Astrocyte (in vitro differentiated cells and primary cell): ENCODE measurements at regions not wholly inside any gene's neighbourhood (a gene's known extent, or its start where the extent isn't known, plus 50 kb on each side); places are given as distances from the start of the nearest gene placed in this dataset.

Source experiments
- DNase-seq: peaks from one replicate; pipeline ENCODE4 v3.0.0-alpha.2; 2010; ENCODE audit warnings: low read depth
- FAIRE-seq: peaks from 2 replicates; lab custom pipeline; 2011; peaks lifted over from hg19 to GRCh38; lab: Jason Lieb, UNC
- H2AFZ ChIP-seq: 2 replicates; pipeline ENCODE4 v1.6.0; 2012; ENCODE audit warnings: low read depth, low read length, inconsistent platforms
- H3K27ac ChIP-seq: 2 replicates; pipeline ENCODE4 v1.5.1; 2011; ENCODE audit warnings: low read depth, low read length, inconsistent platforms
- H3K27me3 ChIP-seq: 2 replicates; pipeline ENCODE4 v1.6.0; 2011; ENCODE audit warnings: low read length, inconsistent platforms; ENCODE audit not compliant: insufficient read depth
- H3K36me3 ChIP-seq: 2 replicates; pipeline ENCODE4 v1.5.1; 2011; ENCODE audit warnings: low read length, inconsistent platforms; ENCODE audit not compliant: insufficient read depth
- H3K4me1 ChIP-seq: 2 replicates; pipeline ENCODE4 v1.5.1; 2011; ENCODE audit warnings: low read length, inconsistent platforms; ENCODE audit not compliant: insufficient read depth
- H3K4me2 ChIP-seq: 2 replicates; pipeline ENCODE4 v1.6.0; 2012; ENCODE audit warnings: low read length, inconsistent platforms
- H3K4me3 ChIP-seq: 2 replicates; pipeline ENCODE4 v1.5.1; 2011; ENCODE audit warnings: low read depth, mild to moderate bottlenecking, low read length, inconsistent platforms; ENCODE audit not compliant: insufficient read depth
- H3K79me2 ChIP-seq: 2 replicates; pipeline ENCODE4 v1.6.0; 2012; ENCODE audit warnings: mild to moderate bottlenecking, low read length, inconsistent platforms; ENCODE audit not compliant: insufficient read depth
- H3K9ac ChIP-seq: 2 replicates; pipeline ENCODE4 v1.6.0; 2012; ENCODE audit warnings: mild to moderate bottlenecking, low read length, inconsistent platforms
- H3K9me3 ChIP-seq: 2 replicates; pipeline ENCODE4 v1.5.1; 2012; ENCODE audit warnings: low read depth, mild to moderate bottlenecking, low read length, inconsistent platforms; ENCODE audit not compliant: insufficient read depth
- H4K20me1 ChIP-seq: 2 replicates; pipeline ENCODE4 v1.6.0; 2012; ENCODE audit warnings: low read length, inconsistent platforms; ENCODE audit not compliant: insufficient read depth
- H3K27ac Mint-ChIP-seq: one replicate; pipeline ENCODE4 v1.8.0; 2021; ENCODE audit warnings: mild to moderate bottlenecking, mixed read lengths; ENCODE audit not compliant: unreplicated experiment
- H3K27me3 Mint-ChIP-seq: one replicate; pipeline ENCODE4 v1.8.0; 2021; ENCODE audit warnings: low read depth, mixed read lengths; ENCODE audit not compliant: unreplicated experiment
- H3K36me3 Mint-ChIP-seq: one replicate; pipeline ENCODE4 v1.8.0; 2021; ENCODE audit warnings: low read depth, mixed read lengths; ENCODE audit not compliant: unreplicated experiment
- H3K4me1 Mint-ChIP-seq: one replicate; pipeline ENCODE4 v1.8.0; 2021; ENCODE audit warnings: low read depth, mixed read lengths; ENCODE audit not compliant: unreplicated experiment
- H3K4me3 Mint-ChIP-seq: one replicate; pipeline ENCODE4 v1.8.0; 2021; ENCODE audit warnings: mild to moderate bottlenecking, moderate library complexity, mixed read lengths; ENCODE audit not compliant: unreplicated experiment
- H3K9me3 Mint-ChIP-seq: one replicate; pipeline ENCODE4 v1.8.0; 2021; ENCODE audit warnings: mild to moderate bottlenecking, mixed read lengths; ENCODE audit not compliant: unreplicated experiment
- CTCF ChIP-seq: IDR thresholded peaks from 2 replicates; pipeline ENCODE4 v1.5.1; 2011; ENCODE audit warnings: low read depth, mild to moderate bottlenecking, inconsistent platforms, low read length, moderate library complexity; ENCODE audit not compliant: insufficient read depth
- EZH2 ChIP-seq: IDR thresholded peaks from 2 replicates; pipeline ENCODE4 v1.6.1; 2012; ENCODE audit warnings: mild to moderate bottlenecking, low read length, inconsistent platforms; ENCODE audit not compliant: insufficient read depth

DNA sequence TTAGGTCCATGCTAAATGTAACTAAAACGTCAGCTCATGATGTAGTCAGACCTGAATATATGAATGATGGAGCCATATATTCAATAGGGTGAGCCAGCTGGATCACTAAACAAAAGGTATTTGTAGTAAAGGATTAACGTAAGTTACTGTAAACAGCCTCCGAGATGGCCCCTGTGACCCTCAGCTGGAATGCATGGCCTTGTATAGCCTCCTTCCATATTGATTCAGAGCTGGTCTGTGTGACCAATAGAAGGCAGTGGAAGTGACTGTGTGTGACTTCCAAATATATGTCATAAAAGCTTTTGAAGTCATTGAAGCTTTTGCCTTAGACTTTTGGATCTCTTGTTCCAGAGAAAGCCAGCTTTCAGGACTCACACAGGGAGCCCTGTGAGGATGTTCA, 154.4 kb upstream of the CHD1 start:
- H3K4me3 Mint-ChIP-seq = no peak overlapping the region
- peaks cover 1% of the 10 kb centered on the region for H3K4me1 Mint-ChIP-seq
- H3K27me3 Mint-ChIP-seq = no peaks in the 10 kb centered on the region

DNA sequence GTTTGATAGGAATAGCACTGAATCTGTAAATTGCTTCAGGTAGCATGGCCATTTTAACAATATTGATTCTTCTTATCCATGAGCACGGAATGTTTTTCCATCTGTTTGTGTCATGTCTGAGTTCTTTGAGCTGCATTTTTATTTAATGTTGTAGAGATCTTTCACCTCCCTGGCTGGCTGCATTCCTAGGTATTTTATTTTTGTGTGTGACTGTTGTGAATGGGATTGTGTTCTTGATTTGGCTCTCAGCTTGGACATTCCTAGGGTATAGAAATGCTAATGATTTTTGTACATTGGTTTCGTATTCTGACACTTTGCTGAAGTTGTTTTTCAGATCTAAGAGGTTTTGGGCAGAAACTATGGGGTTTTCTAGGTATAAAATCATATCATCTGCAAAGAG, 152.9 kb upstream of the CHD1 start:
- no peaks in the 10 kb centered on the region for H3K4me1 ChIP-seq
- H3K36me3 ChIP-seq = no peaks in the 10 kb centered on the region
- H2AFZ ChIP-seq = no peak overlapping the region
- no peak overlapping the region for H3K4me3 ChIP-seq
- no peak for DNase-seq
- no peak for FAIRE-seq
- Mint-ChIP-seq H3K27me3 (no peaks in the 10 kb centered on the region), H3K27ac (no peak overlapping the region), H3K4me1 (no peaks in the 10 kb centered on the region), H3K36me3 (no peaks in the 10 kb centered on the region), H3K9me3 (no peaks in the 10 kb centered on the region), H3K4me3 (no peak overlapping the region)
- H3K9me3 ChIP-seq = no peaks in the 10 kb centered on the region
- H3K79me2 ChIP-seq = no peaks in the 10 kb centered on the region
- H3K4me2 ChIP-seq = no peak overlapping the region
- no peak overlapping the region for H3K27ac ChIP-seq
- no peak overlapping the region for H3K9ac ChIP-seq
- no peaks in the 10 kb centered on the region for H3K27me3 ChIP-seq
- no peaks in the 10 kb centered on the region for H4K20me1 ChIP-seq
- TF ChIP-seq CTCF (no peak), EZH2 (no peak)

More for the DNA sequence above, 154.4 kb upstream of the CHD1 start:
- no peak for FAIRE-seq
- no peak for DNase-seq
- no peak overlapping the region for H3K27ac Mint-ChIP-seq
- Histone ChIP-seq H3K36me3 (no peaks in the 10 kb centered on the region), H2AFZ (no peak overlapping the region), H3K79me2 (no peaks in the 10 kb centered on the region), H3K9ac (no peak overlapping the region), H3K27me3 (no peaks in the 10 kb centered on the region), H4K20me1 (no peaks in the 10 kb centered on the region), H3K4me2 (no peak overlapping the region), H3K4me3 (no peak overlapping the region), H3K9me3 (no peaks in the 10 kb centered on the region), H3K27ac (no peak overlapping the region), H3K4me1 (peaks cover under 1% of the 10 kb centered on the region)
- H3K36me3 Mint-ChIP-seq = no peaks in the 10 kb centered on the region
- no peak for TF ChIP-seq EZH2
- no peak for TF ChIP-seq CTCF
- H3K9me3 Mint-ChIP-seq = no peaks in the 10 kb centered on the region

DNA sequence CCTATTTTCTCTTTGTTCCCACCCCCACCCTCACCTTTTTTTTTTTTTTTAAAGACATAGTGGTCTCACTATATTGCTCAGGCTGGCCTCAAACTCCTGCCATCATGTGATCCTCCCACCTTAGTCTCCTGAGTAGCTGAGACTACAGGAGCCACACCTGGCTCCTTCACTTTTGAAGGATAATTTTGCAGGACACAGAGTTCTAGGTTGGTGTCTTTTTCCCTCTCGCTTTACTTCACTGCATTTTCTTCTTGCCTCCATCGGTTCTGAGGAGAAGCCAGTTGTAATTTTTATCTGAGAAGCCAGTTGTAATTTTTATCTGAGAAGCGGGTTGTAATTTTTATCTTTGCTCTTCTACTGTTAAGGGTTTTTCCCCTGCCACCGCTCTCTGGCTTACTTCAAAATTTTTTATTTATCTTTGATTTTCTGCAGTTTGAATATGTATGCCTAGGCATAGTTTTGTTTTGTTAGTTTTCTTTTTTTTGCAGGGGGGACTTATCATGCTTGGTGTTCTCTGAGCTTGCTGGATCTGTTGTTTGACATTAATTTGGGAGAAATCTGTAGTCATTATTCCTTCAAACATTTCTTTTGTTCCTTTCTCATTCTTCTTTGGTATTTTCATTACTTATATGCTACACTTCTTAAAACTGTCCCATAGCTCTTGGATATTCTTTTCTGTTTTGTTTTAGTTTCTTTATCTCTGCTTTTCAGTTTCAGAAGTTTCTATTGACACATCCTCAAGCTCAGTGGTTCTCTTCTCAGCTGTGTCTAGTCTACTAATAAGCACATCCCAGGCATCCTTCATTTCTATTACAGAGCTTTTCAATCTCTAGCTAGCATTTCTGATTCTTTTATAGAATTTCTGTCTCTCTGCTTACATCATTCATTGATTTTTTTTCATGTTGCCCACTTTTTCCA, 148.2 kb upstream of the CHD1 start:
- Histone ChIP-seq H3K79me2 (no peaks in the 10 kb centered on the region), H2AFZ (no peak overlapping the region), H3K4me1 (no peaks in the 10 kb centered on the region), H3K27me3 (no peaks in the 10 kb centered on the region), H3K27ac (no peak overlapping the region), H3K36me3 (no peaks in the 10 kb centered on the region), H3K9ac (no peak overlapping the region), H3K4me2 (no peak overlapping the region), H3K9me3 (no peaks in the 10 kb centered on the region), H4K20me1 (no peaks in the 10 kb centered on the region), H3K4me3 (no peak overlapping the region)
- Mint-ChIP-seq H3K36me3 (no peaks in the 10 kb centered on the region), H3K4me1 (no peaks in the 10 kb centered on the region), H3K4me3 (no peak overlapping the region), H3K9me3 (no peaks in the 10 kb centered on the region), H3K27me3 (no peaks in the 10 kb centered on the region), H3K27ac (no peak overlapping the region)
- no peak for DNase-seq
- TF ChIP-seq EZH2 = no peak
- TF ChIP-seq CTCF = no peak
- no peak for FAIRE-seq
